ENCODE measurements at regions not wholly inside any gene's neighbourhood (a gene's known extent, or its start where the extent isn't known, plus 50 kb on each side); places are given as distances from the start of the nearest gene placed in this dataset.
"Not testable (repeated sequence)": the region's sequence is repeated elsewhere in the genome, so short reads cannot be mapped to it uniquely, and the experiment has no call there.

GRCh38 chr20:59458645-59459044 is 145.7 kb upstream of the PHACTR3 start:
- no peak for DNase-seq (ENCODE audit: low read depth in 4 of 4, low spot score in 3 of 4)

- DNase-seq (ENCODE audit: low read depth in 4 of 4, low spot score in 3 of 4): no peak
These were observed 144.8 kb upstream of the PHACTR3 start for GRCh38 chr20:59459586-59459985.

DNA sequence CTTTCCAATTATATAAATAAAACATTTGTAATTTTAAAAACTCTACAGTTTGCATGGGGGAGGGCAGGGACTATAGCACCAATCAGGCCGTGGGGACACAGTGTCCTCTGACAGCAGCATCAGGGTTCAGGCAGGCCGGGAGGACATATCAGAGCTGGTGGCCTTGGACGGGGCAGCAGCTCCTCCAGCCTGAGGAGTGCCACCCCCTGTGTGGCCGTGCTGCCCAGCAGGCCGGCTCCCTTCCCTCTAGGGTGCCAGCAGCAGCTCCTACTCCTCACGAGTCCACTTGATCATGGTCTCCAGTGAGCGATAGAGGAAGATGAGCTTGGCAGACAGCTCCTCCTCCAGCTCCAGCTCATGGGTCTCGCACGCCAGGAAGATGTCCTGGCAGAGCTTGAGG is 144.0 kb upstream of the PHACTR3 start:
- no peak for DNase-seq (ENCODE audit: low read depth in 4 of 4, low spot score in 3 of 4)

GRCh38 chr20:59461526-59461925 is 142.8 kb upstream of the PHACTR3 start:
- DNase-seq (ENCODE audit: low read depth in 4 of 4, low spot score in 3 of 4): no peak

GRCh38 chr20:59462249-59462648 is 142.1 kb upstream of the PHACTR3 start:
- no peak for DNase-seq (ENCODE audit: low read depth in 4 of 4, low spot score in 3 of 4)

DNA sequence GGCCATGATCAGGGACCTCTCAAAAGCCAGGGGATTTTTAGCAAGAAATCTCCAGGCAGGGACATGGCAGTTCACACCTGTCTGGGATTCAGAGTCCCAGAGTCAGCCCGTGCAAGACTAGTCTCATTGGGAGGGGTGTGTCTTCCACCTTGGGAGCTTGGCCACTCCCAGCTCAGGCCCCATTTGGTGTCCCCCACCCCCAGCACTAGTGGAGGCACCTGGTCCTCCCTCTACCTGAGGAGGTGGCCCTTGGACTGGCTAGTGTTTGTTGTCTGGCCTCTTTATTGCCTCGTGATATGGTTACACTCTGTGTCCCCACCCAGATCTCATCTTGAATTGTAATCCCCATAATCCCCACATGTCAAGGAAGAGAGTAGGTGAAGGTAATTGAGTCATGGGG is 140.8 kb upstream of the PHACTR3 start:
- DNase-seq (ENCODE audit: low read depth in 4 of 4, low spot score in 3 of 4): no peak

- no peak for DNase-seq (ENCODE audit: low read depth in 4 of 4, low spot score in 3 of 4)
These were observed 138.1 kb upstream of the PHACTR3 start for GRCh38 chr20:59466107-59466815.

DNA sequence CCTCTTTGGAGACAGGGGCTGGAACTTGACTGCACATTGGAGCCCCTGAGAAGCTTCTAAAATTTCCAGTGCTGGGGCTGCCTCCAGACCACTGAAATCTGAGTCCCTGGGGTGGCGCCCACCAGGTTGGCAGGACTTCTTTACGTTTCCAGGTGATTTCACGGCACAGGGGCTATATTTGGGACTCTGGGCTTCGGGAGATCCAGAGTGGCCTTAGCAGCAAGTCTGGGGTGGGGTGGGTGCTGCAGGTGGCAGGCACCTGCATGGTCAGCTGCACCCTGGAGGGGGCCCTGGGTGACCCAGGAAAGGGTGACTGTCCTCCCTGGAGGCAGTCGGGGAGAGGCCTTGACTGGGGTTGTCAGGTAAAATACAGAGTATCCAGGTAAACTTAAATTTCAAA is 135.5 kb upstream of the PHACTR3 start:
- no peak for DNase-seq (ENCODE audit: low read depth in 4 of 4, low spot score in 3 of 4)

GRCh38 chr20:59469267-59470252 is 134.8 kb upstream of the PHACTR3 start:
- DNase-seq (ENCODE audit: low read depth in 4 of 4, low spot score in 3 of 4): no peak

GRCh38 chr20:59470521-59470920 is 133.8 kb upstream of the PHACTR3 start:
- no peak for DNase-seq (ENCODE audit: low read depth in 4 of 4, low spot score in 3 of 4)

GRCh38 chr20:59471653-59472421 is 132.5 kb upstream of the PHACTR3 start:
- no peak for DNase-seq (ENCODE audit: low read depth in 4 of 4, low spot score in 3 of 4)

DNA sequence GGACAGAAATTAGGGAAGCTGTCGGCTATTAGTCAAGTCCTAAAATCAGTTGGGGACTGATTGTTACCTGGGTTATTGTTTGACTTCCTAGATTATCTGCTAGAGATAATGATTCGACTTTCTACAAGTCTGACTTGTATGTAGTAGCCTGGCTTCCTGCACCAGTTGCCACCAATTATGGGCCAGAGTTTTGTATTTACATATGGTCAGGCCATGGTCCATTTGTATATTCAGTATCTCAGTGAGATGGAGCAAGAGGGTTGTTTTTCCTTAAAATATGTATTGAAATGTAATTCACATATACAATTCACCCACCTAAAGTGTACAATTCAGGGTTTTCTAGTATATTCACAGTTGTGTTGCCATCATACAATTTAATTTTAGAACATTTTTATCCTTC is 130.6 kb upstream of the PHACTR3 start:
- no peak for DNase-seq (ENCODE audit: low read depth in 4 of 4, low spot score in 3 of 4)

GRCh38 chr20:59481067-59481466 is 123.3 kb upstream of the PHACTR3 start:
- DNase-seq (ENCODE audit: low read depth in 4 of 4, low spot score in 3 of 4): no peak

- DNase-seq (ENCODE audit: low read depth in 4 of 4, low spot score in 3 of 4): no peak
These were observed 122.8 kb upstream of the PHACTR3 start for GRCh38 chr20:59481477-59482018.

DNA sequence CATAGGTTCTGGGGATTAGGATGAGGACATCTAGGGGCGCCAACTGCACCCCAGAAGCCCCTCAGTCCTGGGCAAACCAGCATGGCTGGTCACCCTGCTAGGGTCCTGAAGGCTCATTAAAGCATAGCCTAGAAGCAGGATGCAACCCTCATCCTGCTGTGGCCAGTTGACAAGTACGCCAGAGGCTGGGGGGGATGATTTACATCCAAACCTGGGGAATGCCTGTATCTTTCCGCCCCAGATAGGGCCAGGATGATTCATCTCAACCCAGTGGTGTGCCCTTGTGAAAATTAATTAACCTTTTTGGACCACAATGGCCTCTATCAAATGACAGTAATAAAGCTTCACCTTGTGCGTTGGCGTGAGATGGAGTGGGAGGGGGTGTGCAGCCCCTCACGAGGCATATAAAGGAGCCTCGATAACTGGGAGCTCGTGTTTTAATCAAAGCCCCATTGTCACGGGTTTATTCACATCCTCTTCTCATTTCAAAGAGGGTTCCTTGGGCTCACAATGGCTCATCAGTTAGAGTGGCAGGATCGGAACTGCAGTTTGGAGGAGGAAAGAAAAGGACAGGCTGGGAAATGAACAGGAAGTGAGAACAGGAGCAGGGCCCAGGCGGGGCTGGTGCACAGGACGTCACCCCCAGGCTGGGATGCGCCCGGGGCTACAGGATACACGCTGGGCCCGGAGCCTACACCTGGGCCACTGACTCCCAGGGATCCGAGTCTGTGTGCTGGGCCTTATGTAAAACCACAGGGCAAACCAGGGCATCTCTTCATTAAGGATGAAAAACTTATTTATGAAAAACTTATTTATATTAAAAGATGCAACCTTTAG is 121.8 kb upstream of the PHACTR3 start:
- no peak for DNase-seq (ENCODE audit: low read depth in 4 of 4, low spot score in 3 of 4)

DNA sequence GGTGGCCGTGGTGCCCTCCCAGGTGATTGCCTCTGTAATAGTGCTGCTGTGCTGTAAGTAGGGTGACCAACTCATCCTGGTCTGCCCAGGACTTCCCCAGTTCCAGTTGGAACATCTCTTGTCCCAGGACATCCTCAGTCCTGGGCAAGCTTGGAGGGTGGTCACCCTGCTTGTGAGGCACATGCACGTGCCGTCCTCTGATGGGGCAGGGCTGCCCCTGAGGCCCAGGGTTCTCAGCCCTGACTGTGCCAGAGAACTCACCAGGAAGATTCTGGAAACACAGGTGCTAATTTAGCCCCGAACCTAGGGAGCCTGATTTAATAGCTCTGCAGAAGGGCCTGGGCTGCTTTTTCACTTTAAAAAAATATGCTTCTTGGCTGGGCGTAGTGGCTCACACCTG is 120.9 kb upstream of the PHACTR3 start:
- DNase-seq (ENCODE audit: low read depth in 4 of 4, low spot score in 3 of 4): no peak

- DNase-seq (ENCODE audit: low read depth in 4 of 4, low spot score in 3 of 4): no peak
These were observed 120.1 kb upstream of the PHACTR3 start for GRCh38 chr20:59484228-59484627.

DNA sequence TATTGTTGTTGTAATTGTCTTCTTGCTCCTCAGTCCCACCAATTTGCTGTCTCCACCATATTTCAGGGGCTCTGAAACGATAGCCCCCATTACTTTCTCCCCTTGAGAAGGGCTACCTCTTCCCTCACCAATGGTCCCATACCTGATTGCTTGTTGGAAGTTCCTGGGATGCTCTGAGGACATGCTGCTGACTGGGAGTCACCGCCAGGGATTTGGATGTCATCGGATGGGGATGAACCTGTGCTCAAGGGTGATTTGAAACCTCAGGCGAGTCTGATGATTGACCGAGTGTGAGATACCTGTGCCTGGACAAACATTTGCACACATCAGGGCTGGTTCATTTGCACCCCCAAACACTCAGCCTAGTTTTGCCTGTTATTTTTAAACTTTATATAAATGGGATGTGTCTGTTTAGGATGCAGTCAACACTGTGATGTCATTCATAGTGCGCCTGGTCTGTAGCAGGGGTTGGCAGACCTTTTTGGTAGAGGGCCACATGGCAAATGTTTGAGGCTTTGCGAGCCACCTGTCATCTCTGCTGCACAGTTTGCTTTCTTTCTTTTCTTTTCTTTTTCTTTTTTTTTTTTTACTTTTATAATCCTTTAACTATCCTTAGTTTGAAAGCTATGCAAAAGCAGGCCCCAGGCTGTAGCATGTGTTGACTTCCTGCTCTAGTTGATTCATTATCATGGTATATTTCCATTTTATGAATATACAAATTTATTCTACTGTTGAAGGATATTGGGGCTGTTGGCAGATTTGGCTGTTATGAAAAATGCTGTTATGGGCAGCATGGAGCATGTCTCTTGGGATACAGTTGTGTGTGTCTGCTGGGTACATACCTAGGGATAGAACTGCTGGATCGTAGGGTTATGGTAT is 118.5 kb upstream of the PHACTR3 start:
- DNase-seq (ENCODE audit: low read depth in 4 of 4, low spot score in 3 of 4): no peak

DNA sequence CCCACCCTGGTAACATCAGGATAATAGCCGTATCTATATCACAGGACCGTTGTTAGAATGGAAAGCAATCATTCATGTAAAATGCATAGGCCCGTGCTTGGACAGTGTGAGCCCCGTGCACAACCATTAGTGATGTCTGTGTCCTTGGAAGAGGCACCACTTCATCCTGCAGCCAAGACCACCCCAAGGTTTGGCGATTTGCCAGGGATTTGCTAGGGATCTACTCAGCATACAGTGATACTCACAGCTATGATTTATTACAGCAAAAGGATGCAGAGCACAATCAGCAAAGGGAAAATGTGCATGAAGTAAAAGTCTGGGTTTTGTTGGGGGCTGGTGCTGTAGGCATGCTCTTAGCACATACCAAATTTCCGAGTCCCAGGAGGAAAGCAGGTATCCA is 115.9 kb upstream of the PHACTR3 start:
- not testable (repeated sequence) for DNase-seq (ENCODE audit: low read depth in 4 of 4, low spot score in 3 of 4)

Data from left renal pelvis (tissue), 4 donors.